NCI-H774 (cell line): ENCODE measurements at regions not wholly inside any gene's neighbourhood (a gene's known extent, or its start where the extent isn't known, plus 50 kb on each side); places are given as distances from the start of the nearest gene placed in this dataset.

Source experiments
- DNase-seq: peaks from one replicate; lab custom pipeline; 2025; lab: John Stamatoyannopoulos, UW

GRCh38 chr14:29459969-29460560, 467.6 kb downstream of the PRKD1 start:
- no peak for DNase-seq

GRCh38 chr14:29461101-29461500, 466.5 kb downstream of the PRKD1 start:
- no peak for DNase-seq

- no peak for DNase-seq
Observed at GRCh38 chr14:29461506-29461905, 466.1 kb downstream of the PRKD1 start.

GRCh38 chr14:29462321-29462720, 465.3 kb downstream of the PRKD1 start:
- DNase-seq, result no peak

- no peak for DNase-seq
Observed at GRCh38 chr14:29462772-29463171, 464.9 kb downstream of the PRKD1 start.

GRCh38 chr14:29463727-29464395, 463.8 kb downstream of the PRKD1 start:
- no peak for DNase-seq

GRCh38 chr14:29465095-29465494, 462.6 kb downstream of the PRKD1 start:
- DNase-seq, result no peak

GRCh38 chr14:29475641-29476040, 452.0 kb downstream of the PRKD1 start:
- no peak for DNase-seq

GRCh38 chr14:29486132-29486531, 441.5 kb downstream of the PRKD1 start:
- DNase-seq, result no peak

GRCh38 chr14:29489911-29490425, 437.7 kb downstream of the PRKD1 start:
- no peak for DNase-seq

- DNase-seq, result no peak
Observed at GRCh38 chr14:29493849-29494248, 433.8 kb downstream of the PRKD1 start.

GRCh38 chr14:29494312-29494711, 433.3 kb downstream of the PRKD1 start:
- DNase-seq, result no peak

- DNase-seq, result no peak
Observed at GRCh38 chr14:29503903-29504302, 423.7 kb downstream of the PRKD1 start.

GRCh38 chr14:29518335-29518734, 409.3 kb downstream of the PRKD1 start:
- no peak for DNase-seq

- DNase-seq, result no peak
Observed at GRCh38 chr14:29521526-29522137, 406.0 kb downstream of the PRKD1 start.
